Mucosa of descending colon (tissue), 3 donors: ENCODE measurements at regions not wholly inside any gene's neighbourhood (a gene's known extent, or its start where the extent isn't known, plus 50 kb on each side); places are given as distances from the start of the nearest gene placed in this dataset.

Source experiments
- ATAC-seq: fragments of 200-7000 bp; cut with Tn5 transposase; one replicate; pipeline ENCODE4 v1.9.1; 2020; ENCODE audit warnings: mild to moderate bottlenecking, moderate library complexity
- DNase-seq, 3 donors: peaks; one replicate each; pipeline ENCODE4 v3.0.0-alpha.2; 2020
- H3K36me3 ChIP-seq: fragments of 200-600 bp; one replicate; pipeline ENCODE4 v1.8.0; 2021; ENCODE audit warnings: low read depth, mild to moderate bottlenecking
- H3K4me1 ChIP-seq: fragments of 200-600 bp; one replicate; pipeline ENCODE4 v1.8.0; 2021; ENCODE audit warnings: low read depth, mild to moderate bottlenecking
- H3K4me3 ChIP-seq: fragments of 200-600 bp; one replicate; pipeline ENCODE4 v1.8.0; 2021; ENCODE audit warnings: mild to moderate bottlenecking
- H3K9me3 ChIP-seq: fragments of 200-600 bp; one replicate; pipeline ENCODE4 v1.8.0; 2021; ENCODE audit warnings: mild to moderate bottlenecking
- intact Hi-C, 2 donors: fragments of 100-400 bp; cut with DNase I in 1 of 2; cut with micrococcal nuclease in 1 of 2; formaldehyde crosslinking; loops; one replicate each; pipeline versions ENCODE4 v1.11.0 to v1.11.1; 2022; cut with DNase I, micrococcal nuclease
- TF ChIP-seq, protein P1 (sequence below): fragments of 200-600 bp; IDR thresholded peaks from one replicate; pipeline ENCODE4 v1.8.0; 2022; ENCODE audit warnings: antibody characterized with exemption, mild to moderate bottlenecking
- donor health status: DM: no; HTN: no; CAD: no; lungs with moderate emphysema.
- donor health status: DM: no; HTN: no; CAD: no.
- donor health status: DM: no; HTN: yes; CAD: no.

DNA sequence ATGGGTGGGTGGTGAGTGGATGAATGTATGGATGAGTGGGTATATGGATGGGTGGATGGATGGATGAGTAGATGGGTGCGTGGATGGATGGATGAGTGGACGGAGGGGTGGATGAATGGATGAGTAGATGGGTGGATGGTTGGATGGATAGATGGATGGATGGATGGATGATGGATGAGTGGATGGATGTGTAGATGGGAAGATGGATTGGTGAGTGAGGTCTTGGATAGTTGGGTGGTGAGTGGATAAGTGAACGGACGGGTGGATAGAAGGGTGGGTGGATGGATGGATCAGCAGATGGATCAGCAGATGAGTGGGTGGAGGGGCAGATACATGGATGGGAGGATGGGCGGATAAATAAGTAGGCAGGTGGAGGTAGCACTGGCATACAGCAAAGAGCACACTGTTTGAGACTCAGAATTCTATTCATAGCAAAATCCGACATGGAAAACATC is 163.5 kb downstream of the C9orf50 start:
- no peaks in the 10 kb centered on the region for H3K36me3 ChIP-seq
- DNase-seq (no peak), ATAC-seq (no peak)
- intact Hi-C loops: no loop called here
- H3K9me3 ChIP-seq: no peaks in the 10 kb centered on the region
- TF ChIP-seq, protein P1, sequence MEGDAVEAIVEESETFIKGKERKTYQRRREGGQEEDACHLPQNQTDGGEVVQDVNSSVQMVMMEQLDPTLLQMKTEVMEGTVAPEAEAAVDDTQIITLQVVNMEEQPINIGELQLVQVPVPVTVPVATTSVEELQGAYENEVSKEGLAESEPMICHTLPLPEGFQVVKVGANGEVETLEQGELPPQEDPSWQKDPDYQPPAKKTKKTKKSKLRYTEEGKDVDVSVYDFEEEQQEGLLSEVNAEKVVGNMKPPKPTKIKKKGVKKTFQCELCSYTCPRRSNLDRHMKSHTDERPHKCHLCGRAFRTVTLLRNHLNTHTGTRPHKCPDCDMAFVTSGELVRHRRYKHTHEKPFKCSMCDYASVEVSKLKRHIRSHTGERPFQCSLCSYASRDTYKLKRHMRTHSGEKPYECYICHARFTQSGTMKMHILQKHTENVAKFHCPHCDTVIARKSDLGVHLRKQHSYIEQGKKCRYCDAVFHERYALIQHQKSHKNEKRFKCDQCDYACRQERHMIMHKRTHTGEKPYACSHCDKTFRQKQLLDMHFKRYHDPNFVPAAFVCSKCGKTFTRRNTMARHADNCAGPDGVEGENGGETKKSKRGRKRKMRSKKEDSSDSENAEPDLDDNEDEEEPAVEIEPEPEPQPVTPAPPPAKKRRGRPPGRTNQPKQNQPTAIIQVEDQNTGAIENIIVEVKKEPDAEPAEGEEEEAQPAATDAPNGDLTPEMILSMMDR: no peak
- peaks cover 31% of the 10 kb centered on the region for H3K4me1 ChIP-seq
- no peak overlapping the region for H3K4me3 ChIP-seq

DNA sequence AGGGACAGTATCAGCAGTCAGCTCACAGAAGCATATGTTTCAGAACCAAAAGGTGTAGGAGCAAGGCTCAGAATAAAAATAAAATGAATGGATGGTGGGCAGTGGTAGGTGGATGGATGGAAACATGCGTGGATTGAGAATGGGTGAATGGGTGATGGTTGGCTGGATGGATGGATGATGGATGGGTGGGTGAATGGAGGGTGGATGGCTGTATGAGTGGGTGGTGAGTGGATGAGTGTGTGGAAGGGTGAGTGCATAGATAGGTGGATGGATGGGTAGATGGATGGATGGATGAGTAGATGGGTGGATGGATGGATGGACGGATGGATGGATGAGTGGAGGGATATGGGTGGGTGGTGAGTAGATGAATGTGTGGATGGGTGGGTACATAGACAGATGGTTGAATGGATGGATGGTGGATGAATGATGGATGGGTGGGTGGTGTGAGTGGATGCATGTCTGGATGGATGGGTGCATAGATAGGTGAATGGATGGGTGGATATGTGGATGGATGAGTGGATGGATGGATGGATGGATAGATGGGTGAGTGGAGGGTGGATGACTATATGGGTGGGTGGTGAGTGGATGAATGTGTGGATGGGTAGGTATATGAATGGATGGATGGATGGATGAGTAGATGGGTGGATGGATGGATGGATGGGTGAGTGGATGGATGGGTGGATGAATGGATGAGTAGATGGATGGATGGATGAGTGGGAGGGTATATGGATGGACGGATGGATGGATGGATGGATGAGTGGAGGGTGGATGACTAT is 164.2 kb downstream of the C9orf50 start:
- intact Hi-C loops: no loop called here
- Histone ChIP-seq H3K4me1 (peaks cover 29% of the 10 kb centered on the region), H3K9me3 (no peaks in the 10 kb centered on the region), H3K36me3 (no peaks in the 10 kb centered on the region), H3K4me3 (no peak overlapping the region)
- TF ChIP-seq, protein P1: no peak
- ATAC-seq (no peak), DNase-seq (no peak)

DNA sequence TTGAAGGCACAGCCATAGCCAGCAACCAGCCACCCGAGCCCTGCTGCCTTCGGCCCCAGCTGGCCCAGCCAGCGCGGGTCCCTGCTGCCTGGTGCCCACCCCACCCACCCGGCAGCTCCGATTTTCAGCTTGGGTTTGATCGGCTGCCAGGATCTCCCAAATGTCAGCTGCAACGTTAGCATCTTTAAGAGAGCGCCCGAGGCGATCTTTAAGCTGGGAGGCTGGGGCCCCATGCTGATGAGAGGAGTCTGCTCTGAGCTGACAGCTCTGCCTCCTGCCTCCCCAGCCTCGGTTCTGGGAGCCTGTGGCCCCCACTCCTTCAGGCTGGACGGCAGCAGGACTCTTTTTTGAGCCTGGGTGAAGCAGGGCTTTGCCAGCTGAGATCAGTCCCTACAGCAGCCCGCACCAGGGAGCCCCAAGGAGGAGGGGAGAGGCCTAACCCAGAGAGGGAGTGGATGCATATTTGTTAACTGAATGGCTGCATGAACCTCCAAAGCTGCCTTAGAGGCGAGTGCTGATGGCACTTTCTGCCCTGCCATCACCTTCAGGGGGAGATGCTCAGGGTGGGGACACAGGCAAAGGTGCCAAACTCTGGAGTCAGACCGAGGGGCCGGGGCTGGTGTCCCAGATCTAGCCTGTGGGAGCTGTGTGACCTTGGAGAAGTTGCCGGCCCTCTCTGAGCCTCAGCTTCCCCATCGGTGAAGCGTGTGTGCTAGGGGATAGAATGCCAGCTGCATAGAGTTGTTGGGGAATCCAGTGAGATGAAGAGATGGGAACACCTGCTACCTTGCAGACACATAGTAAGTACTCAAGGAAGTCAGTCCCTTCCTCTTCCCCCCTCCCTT is 165.5 kb downstream of the C9orf50 start:
- ATAC-seq (no peak), DNase-seq (peak in 1 of 3 donors; percentile 28)
- peaks cover 18% of the 10 kb centered on the region for H3K4me1 ChIP-seq
- no peaks in the 10 kb centered on the region for H3K9me3 ChIP-seq
- no peak overlapping the region for H3K4me3 ChIP-seq
- TF ChIP-seq, protein P1: no peak
- no peaks in the 10 kb centered on the region for H3K36me3 ChIP-seq
- intact Hi-C loops: no loop called here

DNA sequence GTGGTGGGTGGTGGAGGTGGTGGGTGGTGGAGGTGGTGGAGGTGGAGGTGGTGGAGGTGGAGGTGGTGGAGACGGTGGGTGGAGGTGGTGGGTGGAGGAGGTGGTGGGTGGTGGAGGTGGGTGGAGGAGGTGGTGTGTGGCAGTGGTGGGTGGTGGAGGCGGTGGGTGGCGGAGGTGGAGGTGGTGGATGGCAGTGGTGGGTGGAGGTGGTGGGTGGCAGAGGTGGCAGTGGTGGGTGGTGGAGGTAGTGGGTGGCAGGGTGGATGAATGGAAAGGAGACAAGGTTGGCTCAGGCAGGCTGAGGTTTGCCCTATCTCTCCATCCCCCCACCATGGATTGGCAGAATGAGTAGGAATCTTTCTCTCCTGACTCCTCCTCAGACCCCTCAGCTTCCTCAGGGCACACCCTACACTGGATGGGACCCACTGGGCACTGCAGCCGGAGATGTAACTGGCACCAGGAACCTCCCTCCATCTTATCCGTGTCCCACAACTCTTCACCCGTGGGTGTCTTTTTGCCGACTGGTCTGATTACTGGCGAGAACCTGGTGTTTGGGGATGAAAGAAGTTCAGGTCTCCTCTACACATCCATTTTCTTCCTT is 166.3 kb downstream of the C9orf50 start:
- Histone ChIP-seq H3K36me3 (no peaks in the 10 kb centered on the region), H3K4me1 (peaks cover 12% of the 10 kb centered on the region), H3K4me3 (no peak overlapping the region), H3K9me3 (no peaks in the 10 kb centered on the region)
- intact Hi-C loops: no loop called here
- DNase-seq (peak in 1 of 3 donors; percentile 44), ATAC-seq (no peak)
- TF ChIP-seq, protein P1: no peak

DNA sequence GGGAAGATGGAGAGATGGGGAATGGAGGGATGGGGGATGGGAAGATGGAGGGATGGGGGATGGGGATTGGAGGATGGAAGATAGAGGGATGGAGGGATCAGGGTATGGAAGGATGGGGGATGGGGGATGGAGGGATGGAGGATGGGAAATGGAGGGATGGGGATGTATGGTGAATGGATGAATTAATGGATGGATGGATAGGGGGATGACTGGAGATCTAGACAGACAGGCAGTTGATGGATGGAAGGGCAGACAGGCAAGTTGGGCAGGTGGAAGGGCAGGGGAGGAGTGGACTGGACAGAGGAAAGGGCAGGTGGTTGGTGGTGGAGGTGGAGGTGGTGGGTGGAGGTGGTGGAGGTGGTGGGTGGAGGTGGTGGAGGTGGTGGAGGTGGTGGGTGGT is 167.2 kb downstream of the C9orf50 start:
- no peaks in the 10 kb centered on the region for H3K9me3 ChIP-seq
- ATAC-seq (no peak), DNase-seq (no peak)
- intact Hi-C loops: no loop called here
- H3K4me3 ChIP-seq: no peak overlapping the region
- H3K36me3 ChIP-seq: no peaks in the 10 kb centered on the region
- H3K4me1 ChIP-seq: peaks cover 5% of the 10 kb centered on the region
- TF ChIP-seq, protein P1: no peak
